HG02852 (cell line): ENCODE measurements at regions not wholly inside any gene's neighbourhood (a gene's known extent, or its start where the extent isn't known, plus 50 kb on each side); places are given as distances from the start of the nearest gene placed in this dataset.

Experiments used
- ATAC-seq: cut with Tn5 transposase; IDR thresholded peaks from one replicate; pipeline ENCODE4 v1.9.1; 2021; ENCODE audit warnings: mild to moderate bottlenecking, moderate library complexity; ENCODE audit not compliant: unreplicated experiment

DNA sequence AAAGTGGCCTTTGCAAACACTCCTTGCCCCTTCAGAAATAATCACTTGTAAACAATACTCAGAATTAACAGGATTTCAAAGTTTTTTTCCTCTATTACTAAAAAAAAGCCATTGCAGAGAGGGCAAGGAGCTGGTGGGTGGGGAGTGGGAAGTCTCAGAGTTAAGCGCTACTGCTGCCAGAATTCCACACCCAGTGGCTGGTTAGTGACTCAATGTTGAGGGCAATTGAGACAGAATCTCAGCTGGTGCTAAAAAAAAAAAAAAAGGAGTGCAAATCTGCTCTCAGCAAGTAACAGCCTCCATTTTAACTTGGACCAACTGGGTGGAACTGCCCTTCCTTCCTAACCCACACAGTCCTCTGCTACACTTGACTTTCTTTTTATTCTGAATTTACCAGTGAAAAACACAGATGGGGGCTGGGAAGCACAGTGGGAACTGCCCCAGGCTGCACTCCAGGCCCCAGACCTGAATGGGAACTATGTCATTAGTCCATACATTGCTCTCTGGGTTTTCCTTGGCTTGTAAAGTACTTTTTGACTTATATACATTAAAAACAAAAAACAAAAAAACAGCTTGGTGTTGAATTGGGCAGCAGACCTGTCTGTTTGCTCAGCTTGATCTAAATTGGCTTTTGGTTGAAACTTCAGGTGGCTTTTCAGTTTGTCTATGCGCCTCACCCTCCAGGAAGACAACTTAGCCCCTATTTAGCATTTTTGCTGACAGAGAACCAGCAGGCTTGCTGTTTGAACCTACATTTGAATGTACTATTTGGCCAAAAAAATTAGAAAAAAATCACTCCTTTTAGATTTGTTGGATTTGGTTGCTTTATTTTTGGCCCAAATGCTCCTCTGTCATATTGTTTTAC is 357.8 kb upstream of the TBL1XR1 start:
- ATAC-seq = no peak

DNA sequence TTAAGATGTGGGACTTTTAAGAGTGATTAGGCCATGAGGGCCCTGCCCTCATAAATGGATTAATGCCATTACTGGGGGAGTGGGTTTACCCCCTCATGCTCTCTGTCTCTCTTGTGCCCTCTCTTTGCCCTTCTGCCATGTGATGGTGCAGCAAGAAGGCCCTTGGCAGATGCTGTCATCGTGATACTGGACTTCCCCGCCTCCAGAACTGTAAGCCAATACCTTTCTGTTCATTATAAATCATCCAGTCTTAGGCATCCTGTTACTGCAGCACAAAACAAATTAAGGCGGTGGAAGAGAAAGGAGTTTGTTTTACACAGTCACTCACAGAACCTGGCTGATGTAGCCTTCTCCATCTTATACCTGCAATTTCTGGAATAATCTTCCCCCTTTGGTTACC is 360.3 kb upstream of the TBL1XR1 start:
- ATAC-seq = no peak

DNA sequence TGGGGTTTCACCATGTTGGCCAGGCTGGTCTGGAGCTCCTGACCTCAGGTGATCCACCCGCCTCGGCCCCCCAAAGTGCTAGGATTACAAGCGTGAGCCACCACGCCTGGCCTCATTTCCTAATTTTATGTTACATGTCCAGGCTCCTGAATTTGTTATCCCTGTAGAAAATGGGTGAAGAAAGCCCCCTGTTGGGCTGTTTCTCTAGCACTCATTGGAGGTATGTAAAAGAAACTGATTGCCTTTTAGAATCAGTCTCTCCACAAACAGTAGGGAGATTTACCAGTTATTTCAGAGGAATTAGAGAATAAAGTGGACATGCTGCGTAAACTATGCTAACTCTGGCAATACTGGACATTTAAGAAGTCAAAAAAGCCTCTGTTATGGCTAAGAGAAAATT is 364.1 kb upstream of the TBL1XR1 start:
- no peak for ATAC-seq

DNA sequence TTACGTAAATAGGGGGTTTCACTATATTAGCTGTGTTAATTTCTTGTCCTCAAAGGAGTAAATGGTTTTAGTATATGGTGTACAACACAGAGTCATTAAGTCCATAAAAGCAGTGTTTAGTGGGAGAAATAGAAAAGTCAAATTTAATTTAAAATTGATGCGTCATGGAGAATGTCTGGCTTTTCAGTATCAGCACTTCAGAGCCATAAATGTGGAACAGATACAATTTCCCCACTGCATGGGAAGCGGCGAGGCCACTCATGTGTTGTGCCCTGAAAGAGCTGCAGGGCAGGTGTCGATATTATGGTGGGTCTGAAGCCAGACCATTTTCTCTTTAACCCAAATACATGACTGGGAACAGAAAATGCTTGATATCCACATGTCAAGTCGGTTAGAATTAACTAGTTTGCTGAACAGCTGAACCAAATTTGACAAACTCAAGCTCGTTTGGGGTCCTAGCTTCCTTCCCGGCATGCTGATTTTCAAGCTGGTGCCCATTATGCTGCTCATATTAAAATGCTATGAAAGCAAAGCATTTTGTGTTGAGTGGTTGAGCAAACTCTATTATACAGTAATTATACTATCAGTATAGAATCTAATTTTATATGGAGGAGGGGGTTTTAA is 364.6 kb upstream of the TBL1XR1 start:
- ATAC-seq = no peak

DNA sequence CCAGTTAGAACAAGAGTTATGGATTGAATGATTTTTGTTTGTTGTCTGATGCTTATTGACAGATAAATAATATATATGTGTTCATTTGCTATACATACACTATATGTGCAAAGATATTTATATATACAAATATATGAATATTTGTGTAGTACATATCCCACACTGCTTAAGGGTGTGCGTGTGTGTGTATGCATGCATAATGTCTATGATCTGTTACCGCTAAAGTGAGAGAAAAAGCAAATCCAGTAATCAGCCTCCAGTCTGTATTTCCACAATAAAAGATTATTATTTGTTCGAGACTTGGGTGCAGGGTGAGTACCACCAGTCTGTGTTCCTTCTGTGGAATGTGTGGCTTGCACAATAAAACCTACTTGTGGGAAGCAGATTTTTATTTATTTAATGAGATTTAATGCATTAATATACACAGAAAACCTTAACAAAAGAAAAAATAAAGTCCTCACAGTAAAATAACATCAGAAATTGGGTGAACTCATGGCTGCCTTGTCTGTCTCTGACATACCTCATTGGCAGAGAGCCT is 366.0 kb upstream of the TBL1XR1 start:
- ATAC-seq = no peak

DNA sequence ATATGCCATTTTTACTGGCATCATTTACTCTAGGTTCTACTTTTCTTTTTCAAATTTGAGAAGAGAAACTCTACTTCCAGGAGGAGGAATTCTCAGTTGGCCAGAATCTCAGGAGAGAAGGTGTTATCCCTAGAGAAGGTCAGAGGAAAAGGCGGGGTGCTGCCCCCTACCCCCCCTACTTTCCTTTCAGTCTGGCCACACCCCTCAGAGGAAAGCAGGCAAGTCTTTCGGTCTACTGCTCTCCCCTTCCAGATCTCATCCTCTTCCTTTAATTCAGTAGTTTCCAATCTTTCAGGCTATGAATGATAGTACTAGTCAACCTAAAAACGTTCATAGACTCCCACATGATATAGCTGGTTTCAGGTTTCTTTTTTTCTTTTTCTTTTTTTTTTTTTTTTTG is 366.5 kb upstream of the TBL1XR1 start:
- no peak for ATAC-seq

DNA sequence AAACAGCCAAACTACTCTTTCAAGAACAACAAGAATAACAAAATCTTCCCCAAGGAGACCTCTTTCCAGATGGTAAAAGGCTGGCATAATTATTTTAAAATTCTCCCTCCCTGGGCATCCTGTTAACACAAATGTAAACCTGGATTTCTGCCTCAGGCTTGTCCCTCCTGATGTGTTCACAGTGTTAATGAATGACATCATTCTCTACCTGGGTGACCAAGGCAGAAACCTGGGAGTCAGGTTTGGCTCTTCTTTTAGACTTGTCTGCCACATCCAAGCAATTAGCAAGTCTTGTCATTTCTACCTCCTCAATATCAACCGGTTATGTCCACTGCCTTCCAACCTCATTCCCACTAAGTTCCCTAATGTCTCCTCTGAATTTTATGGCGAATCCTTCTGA is 368.7 kb upstream of the TBL1XR1 start:
- no peak for ATAC-seq

DNA sequence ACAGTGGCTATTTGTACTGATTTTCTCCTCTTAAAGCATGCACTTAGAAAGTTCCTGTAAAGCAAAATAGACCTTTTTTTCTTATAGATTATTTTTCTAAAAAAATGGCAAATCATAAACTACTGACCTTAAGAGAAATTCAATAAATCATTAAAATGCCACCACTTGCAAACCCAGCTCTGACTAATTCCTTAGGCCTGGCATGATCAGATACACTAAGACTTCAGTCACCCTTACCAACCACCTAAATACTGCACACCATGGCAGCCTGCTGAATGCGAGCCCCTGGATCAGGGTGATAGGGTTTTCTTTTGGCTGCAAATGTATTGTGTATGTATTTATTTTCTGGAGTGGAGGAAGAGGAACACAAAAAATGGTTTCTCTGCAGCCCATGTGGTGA is 370.6 kb upstream of the TBL1XR1 start:
- no peak for ATAC-seq

DNA sequence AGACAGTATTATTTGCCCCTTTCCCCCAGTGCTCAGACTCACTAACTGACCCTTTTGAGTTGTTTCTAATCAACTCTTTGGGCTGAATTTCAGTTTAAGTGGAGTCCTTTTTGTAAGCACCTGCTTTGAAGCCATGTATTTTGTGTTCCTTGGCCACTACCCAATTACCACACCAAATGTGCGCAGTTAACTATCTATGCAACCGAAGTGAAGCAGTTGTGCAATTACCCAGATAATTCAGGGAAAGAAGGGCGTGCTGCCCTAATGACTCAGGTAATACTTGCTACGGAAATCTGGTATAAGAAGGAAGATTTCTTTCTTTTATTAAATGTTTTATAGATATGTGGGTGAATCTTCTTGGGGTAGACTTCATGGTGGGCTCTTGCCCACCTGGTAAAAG is 371.9 kb upstream of the TBL1XR1 start:
- no peak for ATAC-seq

DNA sequence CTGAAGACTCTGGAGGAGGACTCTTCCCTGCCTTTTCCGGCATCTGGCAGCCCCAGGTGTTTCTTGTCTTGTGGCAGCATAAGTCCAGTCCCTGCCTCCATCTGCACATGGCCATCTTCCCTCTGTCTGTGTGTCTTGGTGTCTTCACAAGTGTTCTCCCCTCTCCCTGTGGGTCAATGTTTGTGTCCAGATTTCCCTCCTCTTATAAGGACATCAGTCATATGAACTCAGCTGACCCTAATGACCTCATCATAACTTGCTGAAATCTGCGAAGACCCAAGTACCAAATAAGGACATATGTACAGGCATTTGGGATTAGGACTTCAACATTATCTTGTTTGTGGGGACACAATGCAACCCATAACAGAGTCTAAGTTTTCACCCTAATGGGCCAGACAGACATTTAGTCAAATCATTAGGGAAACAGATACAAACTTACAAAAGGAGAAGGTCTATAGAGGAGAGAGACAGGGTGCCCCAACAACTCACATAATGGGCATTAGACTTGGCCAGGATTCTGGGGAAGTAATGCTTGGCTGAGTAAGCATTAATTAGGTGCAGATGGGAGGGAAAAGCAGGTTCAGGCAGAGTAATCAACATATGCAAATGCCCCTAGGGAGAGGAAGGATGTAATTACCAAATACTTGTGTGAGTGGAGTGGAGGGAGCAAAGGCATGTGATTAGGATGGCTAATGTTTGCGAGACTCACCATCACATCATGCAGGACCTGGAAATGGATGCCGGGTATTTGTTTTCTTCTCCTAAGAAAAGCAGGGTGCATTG is 372.8 kb upstream of the TBL1XR1 start:
- no peak for ATAC-seq

DNA sequence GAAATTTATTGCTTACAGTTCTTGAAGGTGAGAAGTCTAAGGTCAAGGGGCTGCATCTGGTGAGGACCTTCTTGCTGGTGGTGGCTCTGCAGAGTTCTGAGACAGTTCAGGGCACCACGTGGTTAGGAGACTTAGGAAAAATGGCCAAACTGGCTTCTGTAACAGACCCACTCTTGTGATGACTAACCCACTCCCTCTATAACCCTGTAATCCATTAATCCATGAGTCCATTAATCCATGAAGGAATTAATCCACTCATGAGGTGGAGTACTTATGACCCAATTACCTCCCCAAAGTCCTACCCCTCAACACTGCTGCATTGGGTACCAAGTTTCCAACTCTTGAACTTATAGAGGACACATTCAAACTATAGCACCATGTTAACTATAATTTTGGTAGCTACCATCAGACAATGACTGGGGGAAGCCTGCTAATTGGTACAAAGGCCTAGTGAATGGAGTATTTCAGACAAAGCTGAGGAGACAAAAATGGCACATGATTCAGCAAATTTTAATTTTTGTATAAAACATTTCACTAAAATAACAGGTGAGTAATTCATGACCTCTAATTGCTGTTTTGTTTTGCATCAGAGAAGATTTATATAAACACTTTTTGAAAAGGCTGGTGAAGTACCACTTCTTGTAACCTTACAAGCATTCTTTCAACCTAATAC is 374.1 kb upstream of the TBL1XR1 start:
- ATAC-seq = no peak

DNA sequence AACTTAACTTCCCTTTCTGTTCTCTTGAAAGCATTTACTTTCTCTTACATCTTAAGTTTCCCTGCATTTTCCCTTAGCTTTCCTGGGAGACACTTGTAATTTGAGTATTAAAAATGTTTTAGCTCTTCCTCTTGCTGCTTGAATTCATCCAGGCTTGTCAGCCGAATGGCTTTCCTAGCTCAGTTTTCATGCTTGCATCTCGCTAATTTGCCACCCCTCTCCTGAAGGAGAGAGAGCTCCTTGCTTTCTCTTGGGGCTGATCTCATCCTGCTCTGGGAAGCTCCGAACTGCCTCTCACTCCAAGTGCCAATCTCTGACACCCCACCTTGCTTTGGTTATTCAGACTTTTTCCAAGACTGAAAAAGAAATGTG is 374.6 kb upstream of the TBL1XR1 start:
- no peak for ATAC-seq

DNA sequence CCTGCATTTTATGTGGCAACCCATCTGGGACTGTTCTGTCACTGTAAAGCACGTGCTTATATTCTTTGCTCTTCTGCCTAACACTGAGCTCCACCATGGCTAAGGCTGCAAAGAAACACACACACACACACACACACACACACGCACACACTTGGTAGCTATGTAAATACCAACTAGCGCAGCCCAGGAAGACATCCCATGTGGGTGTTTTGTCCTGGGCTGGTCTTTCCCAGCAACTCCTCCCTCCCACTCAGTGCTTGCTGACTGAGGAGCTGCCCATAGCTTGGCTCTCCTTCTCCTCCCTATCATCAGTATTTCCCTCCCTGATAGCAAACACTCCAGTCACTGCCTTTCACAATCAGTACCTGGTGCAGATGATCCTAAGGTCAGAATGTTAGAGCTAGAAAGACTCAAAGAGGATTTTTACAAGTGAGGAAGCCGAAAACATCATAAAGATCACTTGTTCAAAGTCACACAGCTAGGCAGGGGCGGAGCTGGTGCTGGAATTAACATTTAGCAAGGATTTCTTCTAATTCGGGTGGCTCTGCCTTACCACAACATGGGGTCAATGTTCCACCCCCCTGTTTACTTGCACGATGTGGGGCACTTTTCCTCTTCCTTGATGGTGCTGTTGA is 377.1 kb upstream of the TBL1XR1 start:
- ATAC-seq = no peak

DNA sequence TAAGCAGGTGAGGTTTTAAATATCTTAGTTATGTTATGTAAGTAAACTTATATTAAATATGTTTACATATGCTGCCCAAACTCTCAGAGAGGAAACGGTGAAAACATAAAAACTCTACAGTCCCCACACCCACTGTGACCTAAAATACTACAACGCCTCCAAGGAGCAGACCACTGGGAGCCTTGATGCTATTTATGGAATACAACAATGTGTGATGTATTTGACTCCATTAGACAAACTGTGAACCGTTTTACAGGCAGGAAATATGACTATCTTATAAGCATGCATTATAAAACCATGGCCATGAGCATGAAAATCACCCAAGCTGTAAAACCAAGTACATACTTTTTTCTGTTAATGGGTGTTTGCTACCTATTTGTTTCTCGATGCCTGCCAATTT is 379.5 kb upstream of the TBL1XR1 start:
- no peak for ATAC-seq

DNA sequence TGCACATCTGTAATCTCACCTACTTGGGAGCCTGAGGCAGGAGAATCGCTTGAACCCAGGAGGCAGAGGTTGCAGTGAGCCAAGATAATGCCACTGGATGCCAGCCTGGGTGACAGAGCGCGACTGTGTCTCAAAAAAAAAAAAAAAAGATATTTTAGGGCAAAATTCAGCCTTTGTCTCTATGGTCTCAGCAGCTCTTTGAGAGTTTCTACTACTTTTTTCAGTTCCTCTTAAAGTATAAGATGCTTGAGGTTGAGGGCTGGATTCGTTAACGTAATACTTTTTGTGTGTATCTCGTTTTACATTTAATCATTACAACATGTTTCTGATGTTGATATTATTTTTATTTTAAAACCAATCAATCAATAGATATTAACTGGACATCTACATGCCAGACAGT is 381.2 kb upstream of the TBL1XR1 start:
- ATAC-seq = peak; percentile 86

DNA sequence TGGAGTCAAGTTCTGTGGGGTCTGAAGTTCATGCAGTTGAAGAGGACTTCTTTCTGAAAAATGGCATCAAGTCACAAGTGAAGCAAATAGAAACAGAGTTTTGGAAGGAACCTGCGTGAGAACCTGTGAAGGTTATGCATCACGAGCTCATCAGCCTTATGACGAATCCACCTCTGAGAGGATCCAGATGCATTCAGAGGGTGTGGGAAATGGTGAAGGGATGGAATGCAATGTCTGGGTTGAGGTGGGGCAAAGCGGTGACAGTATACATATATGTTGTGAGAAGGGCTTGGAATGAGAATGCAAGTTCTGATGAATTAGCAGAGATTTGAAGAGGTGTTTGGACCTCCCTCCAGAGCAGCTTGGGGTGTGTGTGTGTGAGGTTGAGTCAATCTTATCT is 382.1 kb upstream of the TBL1XR1 start:
- no peak for ATAC-seq

DNA sequence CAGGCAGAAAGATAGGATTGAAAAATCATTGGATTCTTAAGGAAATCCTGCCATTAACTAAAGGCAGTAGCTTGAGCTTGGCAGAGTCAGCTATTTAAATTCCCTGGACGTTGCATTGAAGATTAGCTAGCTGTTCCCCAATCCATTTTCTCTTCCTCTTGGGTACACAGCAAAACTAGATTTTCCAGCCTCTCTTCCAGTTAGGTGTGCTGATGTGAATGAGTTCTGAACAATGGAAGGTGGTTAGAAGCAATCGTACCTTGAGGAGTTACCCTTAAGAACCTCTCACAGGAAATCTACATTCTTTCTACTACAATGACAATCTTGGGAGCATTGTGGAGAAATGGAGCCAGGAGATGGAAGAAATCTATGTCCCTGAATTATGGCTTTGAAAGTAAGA is 383.2 kb upstream of the TBL1XR1 start:
- ATAC-seq = no peak

DNA sequence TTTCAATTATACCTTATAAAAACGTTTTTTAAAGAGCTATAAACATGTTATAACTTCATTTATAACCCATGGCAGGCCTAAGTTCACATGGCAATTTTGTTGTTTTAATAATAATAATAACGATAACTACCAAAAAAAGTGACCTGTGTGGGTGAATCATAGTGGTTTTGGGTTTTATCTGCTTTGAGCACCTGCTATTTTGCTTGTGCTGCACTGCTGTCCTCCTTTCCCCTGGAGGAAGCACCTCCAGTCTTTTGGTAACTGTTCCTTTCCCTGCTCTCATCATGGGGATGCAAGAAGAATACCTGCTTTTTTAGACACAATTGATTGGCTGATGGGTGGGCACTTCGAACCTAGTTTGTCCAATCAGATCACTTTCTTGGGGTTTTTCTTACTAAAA is 388.0 kb upstream of the TBL1XR1 start:
- ATAC-seq = no peak

DNA sequence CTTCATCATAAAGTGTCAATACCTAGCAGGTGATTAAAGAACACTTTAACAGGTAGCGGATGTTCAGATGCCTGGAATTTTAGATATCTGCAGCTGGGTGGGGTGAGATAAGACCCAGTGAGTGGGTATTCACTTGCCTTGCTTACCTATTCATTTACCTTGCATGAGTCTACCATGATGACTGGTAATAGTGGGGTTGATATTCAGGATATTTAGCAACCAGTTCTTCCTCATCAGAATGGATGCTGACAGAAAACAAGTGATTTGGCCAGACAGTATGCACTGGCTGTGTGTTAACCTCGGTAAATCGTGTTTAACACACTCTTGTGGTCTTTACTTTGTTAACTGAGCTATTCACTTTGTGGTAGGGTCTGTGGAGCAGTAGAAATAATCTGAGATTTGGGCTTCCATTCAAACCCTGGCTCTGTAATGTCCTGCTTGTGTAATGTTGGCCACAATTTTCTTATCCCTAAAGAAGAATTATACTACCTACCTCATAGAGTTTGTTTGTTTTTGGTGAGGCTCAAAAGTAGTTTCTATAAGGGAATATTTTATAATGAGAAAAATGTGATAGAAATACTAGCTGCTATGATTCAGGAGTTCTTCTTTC is 391.9 kb upstream of the TBL1XR1 start:
- ATAC-seq = no peak

DNA sequence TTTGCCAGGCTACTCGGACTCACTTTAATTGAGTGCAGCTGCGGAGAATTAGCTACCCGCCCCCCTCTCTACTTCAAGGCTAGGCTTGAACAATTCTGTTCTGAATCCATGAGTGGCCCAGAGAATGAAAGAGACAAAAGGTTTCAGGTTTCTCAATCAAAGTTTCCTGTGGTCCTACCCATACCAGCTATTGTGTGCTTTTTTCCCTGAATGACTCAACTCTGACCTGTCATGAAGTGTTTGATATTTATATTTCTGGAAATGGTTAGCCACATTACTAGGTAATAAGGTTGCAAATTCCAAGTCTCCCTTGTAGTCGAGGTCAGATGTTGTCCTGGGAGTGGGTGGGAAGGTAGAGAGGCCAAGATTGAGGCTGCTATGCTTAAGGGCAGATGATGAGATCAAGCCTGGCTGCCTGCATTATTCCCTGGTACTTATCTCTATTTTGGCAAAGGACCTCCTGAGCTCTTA is 392.7 kb upstream of the TBL1XR1 start:
- peak; percentile 82 for ATAC-seq
